SK-N-SH (cell line): ENCODE measurements at regions not wholly inside any gene's neighbourhood (a gene's known extent, or its start where the extent isn't known, plus 50 kb on each side); places are given as distances from the start of the nearest gene placed in this dataset.
"Not testable (repeated sequence)": the region's sequence is repeated elsewhere in the genome, so short reads cannot be mapped to it uniquely, and the experiment has no call there.

Experiments
- CTCF ChIA-PET: fragments of 300-600, 350-600 bp; formaldehyde crosslinking; extraction: SDS; loops from one replicate; lab custom pipeline; 2021; lab: Yijun Ruan, JAX
- POLR2A ChIA-PET: fragments of 350-600 bp; sonication (Branson Sonifier 250); formaldehyde crosslinking; extraction: SDS; loops from one replicate; lab custom pipeline; 2020; ENCODE audit warnings: antibody characterized with exemption, inconsistent platforms; lab: Yijun Ruan, JAX
- DNase-seq: peaks from one replicate; pipeline ENCODE4 v3.0.0; 2012
- H2AFZ ChIP-seq: fragments of 200-600 bp; sonication (generic); 2 replicates; pipeline ENCODE4 v1.8.1; 2016; ENCODE audit warnings: antibody characterized with exemption, mild to moderate bottlenecking, low read depth
- H3F3A ChIP-seq: fragments of 200-600 bp; sonication (generic); replicated peaks from 2 replicates; pipeline ENCODE3; 2016; ENCODE audit warnings: antibody characterized with exemption, mild to moderate bottlenecking; ENCODE audit not compliant: insufficient read depth
- H3K27ac ChIP-seq, 2 experiments: fragments of 200-500 bp in 1 of 2; fragments of 200-600 bp in 1 of 2; sonication (Bioruptor generic) in 1 of 2; sonication (generic), shearing (Covaris generic) in 1 of 2; 2 replicates each; pipeline versions ENCODE4 v1.5.1 to v1.6.1; 2014 to 2016; ENCODE audit warnings: low read depth in 2 of 2, inconsistent platforms in 1 of 2, low read length in 1 of 2, mild to moderate bottlenecking in 1 of 2, mixed read lengths in 1 of 2
- H3K27me3 ChIP-seq: fragments of 200-600 bp; sonication (generic), shearing (Covaris generic); 2 replicates; pipeline ENCODE4 v1.6.1; 2016; ENCODE audit warnings: mixed run types; ENCODE audit not compliant: insufficient read depth
- H3K36me3 ChIP-seq, 2 experiments: fragments of 200-500 bp in 1 of 2; fragments of 200-600 bp in 1 of 2; sonication (Bioruptor generic) in 1 of 2; sonication (generic) in 1 of 2; replicated peaks in 1 of 2; 2 replicates each; pipeline versions ENCODE3 to v1.5.1; 2014 to 2016; ENCODE audit warnings: low read length in 1 of 2, mild to moderate bottlenecking in 1 of 2; ENCODE audit not compliant: insufficient read depth in 2 of 2, control insufficient read depth in 1 of 2
- H3K4me1 ChIP-seq, 2 experiments: fragments of 200-500 bp in 1 of 2; fragments of 200-600 bp in 1 of 2; sonication (Bioruptor generic) in 1 of 2; sonication (generic), shearing (Covaris generic) in 1 of 2; 2 replicates each; pipeline versions ENCODE4 v1.5.1 to v1.6.1; 2014 to 2016; ENCODE audit warnings: low read depth in 1 of 2, low read length in 1 of 2, mixed run types in 1 of 2; ENCODE audit not compliant: insufficient read depth in 2 of 2, control insufficient read depth in 1 of 2
- H3K4me2 ChIP-seq: fragments of 200-600 bp; sonication (generic), shearing (Covaris generic); 2 replicates; pipeline ENCODE4 v1.6.1; 2017; ENCODE audit warnings: mixed run types
- H3K4me3 ChIP-seq, 2 experiments: fragments of 200-500 bp in 1 of 2; fragments of 200-600 bp in 1 of 2; sonication (Bioruptor generic) in 1 of 2; sonication (generic), shearing (Covaris generic) in 1 of 2; 2 replicates each; pipeline versions ENCODE4 v1.5.1 to v1.8.1; 2014 to 2016; ENCODE audit warnings: low read depth in 2 of 2, inconsistent platforms in 1 of 2, low read length in 1 of 2, mild to moderate bottlenecking in 1 of 2, mixed read lengths in 1 of 2, moderate library complexity in 1 of 2
- H3K79me2 ChIP-seq: fragments of 200-600 bp; sonication (generic); 2 replicates; pipeline ENCODE4 v1.8.1; 2017; ENCODE audit warnings: mild to moderate bottlenecking; ENCODE audit not compliant: insufficient read depth
- H3K9ac ChIP-seq: fragments of 200-600 bp; sonication (generic); 2 replicates; pipeline ENCODE4 v1.6.1; 2017; ENCODE audit warnings: mixed run types
- H3K9me2 ChIP-seq: fragments of 200-600 bp; sonication (generic); 2 replicates; pipeline ENCODE4 v1.6.1; 2017; ENCODE audit warnings: mixed run types
- H3K9me3 ChIP-seq: fragments of 200-600 bp; sonication (generic); 2 replicates; pipeline ENCODE4 v1.6.1; 2017; ENCODE audit warnings: mixed run types, mild to moderate bottlenecking, moderate library complexity
- H4K20me1 ChIP-seq: fragments of 200-600 bp; sonication (generic); 2 replicates; pipeline ENCODE4 v1.6.1; 2017; ENCODE audit warnings: mild to moderate bottlenecking, mixed run types; ENCODE audit not compliant: insufficient read depth
- EZH2phosphoT487 ChIP-seq: fragments of 200-600 bp; sonication (generic); IDR thresholded peaks from 2 replicates; pipeline ENCODE4 v1.6.1; 2017; ENCODE audit warnings: low read depth, mixed run types, mild to moderate bottlenecking, antibody characterized with exemption, moderate library complexity, borderline replicate concordance
- FOSL2 ChIP-seq: IDR thresholded peaks from 2 replicates; pipeline ENCODE4 v1.4.0; 2012; ENCODE audit warnings: low read depth, mild to moderate bottlenecking, moderate library complexity, borderline replicate concordance
- NFIC ChIP-seq: IDR thresholded peaks from 2 replicates; pipeline ENCODE4 v1.4.0; 2012; ENCODE audit warnings: borderline replicate concordance
- POLR2AphosphoS5 ChIP-seq: IDR thresholded peaks from 2 replicates; pipeline ENCODE4 v1.6.1; 2012; ENCODE audit warnings: low read depth, low read length
- RCOR1 ChIP-seq: fragments of 150-350 bp; IDR thresholded peaks from 2 replicates; pipeline ENCODE4 v1.6.1; 2017; ENCODE audit warnings: antibody characterized with exemption, low read length
- RFX5 ChIP-seq: IDR thresholded peaks from 2 replicates; pipeline ENCODE4 v1.6.1; 2012; ENCODE audit warnings: mild to moderate bottlenecking, improper control_type of control experiment, low read length
- TAF1 ChIP-seq: IDR thresholded peaks from 2 replicates; pipeline ENCODE4 v1.6.1; 2012; ENCODE audit warnings: low read depth, mild to moderate bottlenecking, low read length, moderate library complexity, borderline replicate concordance
- TCF12 ChIP-seq: IDR thresholded peaks from 2 replicates; pipeline ENCODE4 v1.4.0; 2012
- USF2 ChIP-seq: fragments of 150-350 bp; IDR thresholded peaks from 2 replicates; pipeline ENCODE4 v1.6.1; 2017; ENCODE audit warnings: antibody characterized with exemption, low read length, low read depth, borderline replicate concordance
- WGBS: methylation state at CpG from one replicate; pipeline ENCODE4 v1.1.6; 2017; ENCODE audit warnings: low lambda C conversion rate; 5-methylcytosine and 5-hydroxymethylcytosine counted together

GRCh38 chr4:171235521-171235920, 577.7 kb upstream of the GALNTL6 start:
- Histone ChIP-seq H3K9me2 (no peaks in the 10 kb centered on the region), H3K27me3 (no peaks in the 10 kb centered on the region), H3K9me3 (no peaks in the 10 kb centered on the region), H3K79me2 (no peaks in the 10 kb centered on the region), H3K27ac (no peak overlapping the region), H3F3A (no peaks in the 10 kb centered on the region), H2AFZ (no peak overlapping the region), H3K36me3 (no peaks in the 10 kb centered on the region), H3K4me1 (no peaks in the 10 kb centered on the region), H4K20me1 (no peaks in the 10 kb centered on the region), H3K4me3 (no peak overlapping the region), H3K9ac (no peak overlapping the region), H3K4me2 (no peak overlapping the region)
- 21% methylated on average over 3 of the region's 3 CpGs for WGBS
- ChIA-PET CTCF (no interaction called here), POLR2A (no interaction called here)
- DNase-seq, result no peak
- TF ChIP-seq TAF1 (no peak), EZH2phosphoT487 (no peak), NFIC (no peak), USF2 (no peak), RCOR1 (no peak)

- H3K4me1 ChIP-seq, H3K27me3 ChIP-seq, H3K79me2 ChIP-seq, H3K4me3 ChIP-seq, H3K9me3 ChIP-seq, POLR2A ChIA-PET, H3K36me3 ChIP-seq, H2AFZ ChIP-seq, H3F3A ChIP-seq, H3K27ac ChIP-seq, H3K9ac ChIP-seq, H3K9me2 ChIP-seq, H4K20me1 ChIP-seq, CTCF ChIA-PET, DNase-seq, H3K4me2 ChIP-seq: not testable (repeated sequence)
- WGBS, result 24% methylated on average over 1 of the region's 1 CpG
These were observed 583.9 kb upstream of the GALNTL6 start for GRCh38 chr4:171229354-171229753.

GRCh38 chr4:171221181-171221580, 592.0 kb upstream of the GALNTL6 start:
- H2AFZ ChIP-seq, result no peak overlapping the region
- no peak overlapping the region for H3K4me2 ChIP-seq
- WGBS, result 8% methylated on average over 7 of the region's 7 CpGs

More at GRCh38 chr4:171221181-171221580, 592.0 kb upstream of the GALNTL6 start:
- Histone ChIP-seq H3K9ac (no peak overlapping the region), H3K9me2 (no peaks in the 10 kb centered on the region), H3K4me3 (no peak overlapping the region), H4K20me1 (no peaks in the 10 kb centered on the region), H3K27me3 (no peaks in the 10 kb centered on the region), H3F3A (no peaks in the 10 kb centered on the region), H3K4me1 (no peaks in the 10 kb centered on the region), H3K79me2 (no peaks in the 10 kb centered on the region), H3K9me3 (no peaks in the 10 kb centered on the region), H3K27ac (no peak overlapping the region), H3K36me3 (no peaks in the 10 kb centered on the region)
- DNase-seq, result no peak
- ChIA-PET POLR2A (no interaction called here), CTCF (no interaction called here)
- TF ChIP-seq USF2, result no peak
- no peak for TF ChIP-seq TCF12
- no peak for TF ChIP-seq RFX5
- TF ChIP-seq NFIC, result no peak
- no peak for TF ChIP-seq POLR2AphosphoS5
- TF ChIP-seq FOSL2, result no peak
- TF ChIP-seq TAF1, result no peak
